NCI-H2029 (cell line): ENCODE measurements at regions not wholly inside any gene's neighbourhood (a gene's known extent, or its start where the extent isn't known, plus 50 kb on each side); places are given as distances from the start of the nearest gene placed in this dataset.

ENCODE experiments used
- DNase-seq: peaks from one replicate; lab custom pipeline; 2025; lab: John Stamatoyannopoulos, UW

DNA sequence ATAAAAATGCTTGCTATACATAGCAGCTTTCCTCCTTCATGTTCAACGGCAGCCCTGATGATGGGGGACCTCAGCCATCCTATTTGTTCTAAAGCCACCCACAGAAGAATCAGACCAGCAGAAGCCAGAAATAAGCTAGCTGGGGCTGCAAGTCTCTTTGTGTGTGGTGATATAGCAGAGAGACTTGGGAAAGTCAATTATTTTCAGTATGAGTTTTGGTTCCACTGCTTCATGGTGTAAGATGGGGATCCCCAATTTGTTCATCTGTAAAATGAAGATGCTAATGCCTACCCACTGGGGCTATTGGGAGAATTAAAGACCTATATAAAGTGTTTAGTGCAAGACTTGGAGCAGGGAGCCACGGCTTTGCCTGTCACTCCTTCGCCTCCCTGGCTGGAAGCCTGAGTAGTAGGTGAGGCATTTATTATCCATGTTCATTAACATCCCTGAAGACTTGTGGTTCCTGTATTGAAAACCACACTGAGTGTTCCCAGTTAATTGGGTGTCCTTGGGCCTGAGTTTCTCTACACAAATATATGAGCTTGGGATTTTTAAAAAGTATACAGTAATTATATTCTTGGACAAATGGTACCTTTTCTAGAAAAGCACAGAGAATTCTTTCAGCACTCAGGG is 210.1 kb upstream of the SLC24A2 start:
- no peak for DNase-seq

DNA sequence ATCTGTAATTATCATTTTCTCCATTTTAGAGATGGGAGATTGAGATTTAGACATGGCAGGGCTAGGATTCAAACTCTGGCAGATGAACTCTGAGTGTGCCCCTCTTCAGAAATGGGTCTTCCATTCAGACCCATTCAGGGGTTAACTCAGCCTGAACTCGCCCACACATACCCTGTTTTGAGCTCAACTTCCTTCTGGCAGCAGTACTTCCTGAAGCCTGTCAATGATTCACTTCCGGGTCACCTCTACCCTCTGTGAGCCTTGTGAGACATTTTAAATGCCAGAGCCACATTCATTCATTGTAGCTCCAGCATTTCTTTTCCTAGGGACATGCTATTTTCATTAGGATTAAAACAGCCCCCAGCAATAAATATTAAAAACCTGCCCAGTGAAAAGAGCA is 209.3 kb upstream of the SLC24A2 start:
- no peak for DNase-seq

DNA sequence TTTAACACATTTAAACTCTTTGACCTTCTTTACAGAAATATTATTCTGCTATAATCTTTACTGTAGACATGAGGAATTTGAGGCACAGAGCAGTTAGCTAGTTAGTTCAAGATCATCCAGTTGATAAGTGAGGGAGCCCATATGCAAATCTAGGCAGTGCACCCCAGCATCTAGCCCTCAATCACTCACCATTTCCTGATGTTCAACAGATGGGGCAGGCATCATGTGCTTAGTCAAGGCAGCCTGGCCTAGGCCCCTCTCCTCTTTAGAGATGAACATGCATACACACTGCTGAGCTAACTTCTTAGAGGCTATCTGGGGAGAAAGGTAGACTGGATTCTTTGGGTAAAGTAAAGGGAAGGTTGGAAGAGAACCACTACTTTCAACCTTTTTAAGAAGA is 206.8 kb upstream of the SLC24A2 start:
- no peak for DNase-seq

DNA sequence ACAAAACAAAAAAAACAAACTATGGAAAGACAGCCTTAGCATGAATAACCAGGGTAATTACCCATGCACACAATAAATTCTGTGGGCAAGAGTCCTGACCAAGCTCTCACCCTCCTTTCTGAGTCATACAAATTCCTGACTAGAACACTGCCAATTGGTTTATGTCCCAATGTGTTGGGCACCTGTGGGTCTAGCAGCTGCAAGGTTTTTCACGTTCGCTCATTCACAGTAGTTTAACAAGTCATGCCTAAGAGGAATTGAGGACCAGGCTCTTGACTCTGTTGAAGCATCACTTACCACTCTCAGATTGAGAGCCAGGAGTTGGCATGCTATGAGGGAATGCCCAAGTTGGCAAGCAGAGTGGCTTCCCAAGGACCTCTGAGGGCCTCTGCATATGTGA is 205.5 kb upstream of the SLC24A2 start:
- DNase-seq: peak; percentile 11

DNA sequence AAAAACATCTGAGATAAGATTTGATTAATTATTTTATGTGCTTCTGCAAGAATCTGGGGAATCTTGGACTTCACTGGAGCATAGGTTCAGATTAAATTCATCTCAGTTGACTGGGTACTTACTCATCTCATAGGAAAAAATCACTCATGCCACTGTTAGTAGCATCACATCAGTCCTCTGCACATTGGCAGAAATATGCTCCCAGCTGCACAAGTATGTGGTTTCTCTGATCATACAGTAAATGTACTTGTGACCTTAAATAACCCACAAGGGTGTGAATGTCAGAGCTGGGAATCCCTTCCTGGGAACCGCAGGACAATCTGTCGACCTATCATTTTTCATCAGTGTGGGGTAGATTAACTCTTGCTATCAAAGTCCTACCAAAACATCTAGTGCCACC is 203.7 kb upstream of the SLC24A2 start:
- no peak for DNase-seq

DNA sequence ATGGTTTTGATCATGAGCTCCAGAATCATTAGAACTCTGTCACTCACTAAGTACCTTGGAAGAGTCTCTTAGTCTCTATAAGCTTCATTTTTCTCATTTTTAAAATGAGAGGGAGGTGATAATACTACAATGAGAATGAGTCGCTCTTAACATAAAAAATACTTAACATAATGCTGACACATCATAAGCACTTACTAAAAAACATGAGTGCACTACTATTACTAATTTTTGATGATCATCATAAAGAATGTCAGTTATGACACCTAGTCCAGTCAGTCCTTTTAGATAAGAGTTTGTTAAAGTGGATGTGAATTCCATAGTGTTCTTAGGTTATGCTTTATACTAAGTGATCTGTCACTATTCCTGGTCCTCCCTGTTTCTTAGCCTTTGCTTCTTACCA is 200.4 kb upstream of the SLC24A2 start:
- no peak for DNase-seq

DNA sequence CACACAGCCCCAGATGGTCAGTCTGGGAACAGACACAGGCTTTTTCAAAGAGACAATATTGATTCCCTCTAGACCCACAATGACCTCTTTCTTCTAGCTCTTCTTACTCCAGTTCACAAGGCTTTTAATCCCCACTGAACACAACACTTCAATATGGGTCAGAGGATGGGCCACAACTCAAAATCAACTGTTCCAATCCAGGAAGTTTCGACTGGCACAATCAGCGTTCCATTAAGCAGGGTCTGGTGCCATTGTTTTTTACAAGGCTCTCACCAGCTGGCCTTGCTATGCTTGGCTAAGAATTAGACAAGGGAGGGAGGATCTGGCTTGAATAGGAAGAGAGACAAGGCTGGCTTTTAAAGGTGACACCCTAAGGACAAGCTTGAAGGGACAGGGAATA is 199.4 kb upstream of the SLC24A2 start:
- no peak for DNase-seq

DNA sequence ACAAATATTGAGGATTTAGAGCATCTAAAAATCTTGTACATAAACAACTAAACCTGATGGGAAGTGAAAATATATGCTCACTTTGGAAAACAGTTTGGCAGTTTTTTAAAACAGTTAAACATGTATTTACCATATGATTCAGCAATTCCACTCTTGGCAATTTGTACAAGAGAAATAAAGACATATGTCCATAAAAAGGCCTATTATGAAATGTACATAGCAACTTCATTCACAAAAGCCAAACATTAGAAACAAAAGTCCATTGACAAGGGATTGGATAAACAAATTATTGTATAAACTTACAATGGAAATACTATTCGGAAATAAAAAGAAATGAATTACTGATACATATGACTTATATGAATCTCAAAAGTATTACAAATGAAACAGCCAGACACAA is 196.2 kb upstream of the SLC24A2 start:
- no peak for DNase-seq

DNA sequence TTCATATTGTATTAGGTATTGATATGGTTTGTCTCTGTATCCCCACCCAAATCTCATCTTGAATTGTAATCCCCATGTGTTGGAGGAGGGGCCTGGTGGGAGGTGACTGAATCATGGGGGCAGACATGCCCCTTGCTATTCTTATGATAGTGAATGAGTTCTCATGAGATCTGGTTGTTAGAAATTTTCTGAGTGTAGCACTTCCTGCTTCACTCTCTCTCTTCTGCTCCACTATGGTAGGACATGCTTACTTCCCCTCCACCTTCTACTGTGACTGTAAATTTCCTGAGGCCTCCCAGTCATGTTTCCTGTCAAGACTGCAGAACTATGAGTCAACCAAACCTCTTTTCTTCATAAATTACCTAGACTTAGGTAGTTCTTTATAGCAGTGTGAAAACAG is 187.4 kb upstream of the SLC24A2 start:
- no peak for DNase-seq

DNA sequence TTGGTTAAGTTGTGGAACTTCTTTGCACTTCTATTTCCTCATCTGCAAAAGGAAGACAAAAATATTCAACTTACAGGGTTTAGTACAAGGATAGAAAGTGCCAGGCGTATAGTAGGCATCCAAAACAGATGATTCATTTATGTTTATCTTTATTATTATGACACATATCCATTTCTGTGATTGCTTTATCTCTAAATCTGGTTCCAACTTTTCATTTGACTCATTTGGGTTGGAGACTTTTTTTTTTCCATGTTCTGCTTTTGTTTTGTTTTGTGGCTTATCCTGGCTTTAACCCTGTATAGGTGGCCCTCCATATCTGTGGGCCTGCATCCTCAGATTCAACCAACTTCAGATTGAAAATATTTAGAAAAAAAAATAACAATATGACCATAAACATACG is 186.7 kb upstream of the SLC24A2 start:
- no peak for DNase-seq

DNA sequence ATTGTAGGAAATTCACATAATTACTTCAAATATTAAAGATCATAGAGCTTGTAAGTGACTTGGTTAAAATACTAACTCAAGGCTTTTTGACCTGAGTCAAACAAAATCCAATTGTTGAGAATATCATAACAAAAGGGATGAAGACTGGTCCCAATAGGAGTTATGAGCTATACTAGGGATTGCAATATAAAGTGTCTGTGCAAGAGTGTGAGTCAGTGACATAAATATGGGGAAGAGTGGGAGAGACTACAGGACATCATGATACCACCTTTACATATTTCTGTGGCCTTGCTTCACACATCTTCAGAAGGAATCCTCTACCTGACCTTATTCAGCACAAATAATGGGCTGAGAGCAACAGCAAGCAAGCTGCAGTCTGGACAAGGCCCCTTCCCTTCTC is 180.9 kb upstream of the SLC24A2 start:
- DNase-seq: no peak

DNA sequence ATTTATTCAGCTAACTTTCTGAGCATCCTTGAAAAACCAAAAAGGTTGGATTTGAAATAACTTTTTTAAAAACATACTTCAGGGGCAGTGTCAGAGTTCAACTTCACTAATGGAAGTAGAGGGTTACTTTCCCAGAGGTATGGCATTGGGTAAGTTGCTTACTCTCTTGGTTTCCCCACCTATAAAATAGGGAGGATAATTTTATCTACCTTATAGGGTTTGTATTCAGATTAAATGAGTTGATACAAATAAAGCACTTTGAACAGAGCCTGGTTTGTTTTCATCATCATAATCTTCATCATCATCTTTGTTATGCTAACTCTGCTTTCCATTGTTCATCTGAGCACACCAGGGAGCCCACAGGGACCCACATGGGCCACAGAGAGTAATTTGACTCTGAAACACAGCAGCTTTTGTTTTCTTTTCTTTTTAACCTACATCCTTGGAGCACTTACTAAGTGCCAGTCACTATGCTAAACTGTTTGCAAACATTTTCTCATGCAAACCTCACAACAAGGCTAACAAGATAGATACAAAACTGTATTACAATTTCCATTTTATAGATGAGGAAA is 179.1 kb upstream of the SLC24A2 start:
- no peak for DNase-seq

DNA sequence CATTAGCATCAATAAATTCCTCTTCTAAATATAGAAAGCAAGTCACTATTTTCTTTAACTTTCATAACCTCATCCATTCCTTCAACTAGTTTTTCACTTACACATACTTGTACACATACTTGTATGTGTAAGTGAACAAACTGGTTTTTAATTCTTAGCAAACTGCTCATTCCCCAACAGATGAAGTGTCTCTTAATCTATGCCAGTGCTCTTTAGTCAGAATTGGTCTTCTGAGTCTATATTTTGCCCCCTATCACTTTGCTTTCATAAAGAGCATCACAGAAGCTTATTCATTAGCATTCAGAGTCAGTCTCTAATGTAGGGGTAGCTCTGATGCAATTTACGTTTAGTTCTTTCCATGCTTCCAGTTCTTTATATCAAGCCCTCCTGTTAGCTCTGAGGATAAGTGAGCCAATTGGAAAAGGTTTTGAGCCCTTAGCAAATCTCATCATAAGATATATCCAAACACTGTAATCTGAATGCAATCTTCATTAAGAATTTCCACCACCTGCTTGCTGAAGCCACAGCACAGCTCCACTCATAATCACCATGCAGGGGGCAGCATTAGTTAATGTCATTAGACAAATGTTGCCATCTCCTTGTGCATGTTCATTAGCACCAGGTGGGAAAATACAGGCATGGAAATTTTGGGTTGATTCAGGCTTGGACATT is 178.5 kb upstream of the SLC24A2 start:
- DNase-seq: no peak

DNA sequence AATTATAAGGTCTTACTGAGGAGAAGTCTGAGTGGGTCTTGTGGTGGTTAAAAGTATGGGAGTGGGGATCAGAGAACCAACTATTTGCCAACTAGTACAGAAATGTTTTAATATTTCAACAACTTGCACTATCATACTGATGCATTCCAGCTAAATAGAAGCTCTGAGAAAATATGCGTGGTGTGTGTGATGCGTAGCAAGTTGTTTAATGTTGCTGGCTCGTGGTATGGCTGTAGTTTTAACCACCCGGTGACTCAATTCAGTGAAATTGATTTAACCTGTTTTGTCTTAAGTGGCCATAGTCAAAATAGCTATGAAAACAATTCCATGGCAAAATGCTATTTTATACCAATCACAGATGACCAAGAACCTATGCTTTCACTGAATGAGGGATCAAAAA is 176.5 kb upstream of the SLC24A2 start:
- no peak for DNase-seq

DNA sequence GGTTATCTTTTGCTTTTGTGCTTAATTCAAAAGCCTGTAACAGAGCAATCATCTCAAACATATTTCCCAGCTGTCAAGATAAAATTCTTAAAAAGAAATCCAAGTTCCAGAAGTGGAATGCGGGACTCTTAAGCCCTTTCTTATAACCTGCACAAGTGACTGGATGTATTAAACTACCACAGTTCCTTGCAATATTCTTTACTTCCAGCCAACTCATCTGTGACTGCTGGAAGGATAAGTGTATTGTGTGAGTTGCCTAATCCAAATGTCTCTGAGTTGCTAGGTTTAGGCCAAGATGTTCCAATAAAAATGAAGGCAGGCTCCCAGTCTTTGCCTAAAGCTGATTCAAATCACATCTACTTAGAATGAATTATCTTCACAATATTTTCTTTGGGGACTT is 159.2 kb upstream of the SLC24A2 start:
- no peak for DNase-seq

DNA sequence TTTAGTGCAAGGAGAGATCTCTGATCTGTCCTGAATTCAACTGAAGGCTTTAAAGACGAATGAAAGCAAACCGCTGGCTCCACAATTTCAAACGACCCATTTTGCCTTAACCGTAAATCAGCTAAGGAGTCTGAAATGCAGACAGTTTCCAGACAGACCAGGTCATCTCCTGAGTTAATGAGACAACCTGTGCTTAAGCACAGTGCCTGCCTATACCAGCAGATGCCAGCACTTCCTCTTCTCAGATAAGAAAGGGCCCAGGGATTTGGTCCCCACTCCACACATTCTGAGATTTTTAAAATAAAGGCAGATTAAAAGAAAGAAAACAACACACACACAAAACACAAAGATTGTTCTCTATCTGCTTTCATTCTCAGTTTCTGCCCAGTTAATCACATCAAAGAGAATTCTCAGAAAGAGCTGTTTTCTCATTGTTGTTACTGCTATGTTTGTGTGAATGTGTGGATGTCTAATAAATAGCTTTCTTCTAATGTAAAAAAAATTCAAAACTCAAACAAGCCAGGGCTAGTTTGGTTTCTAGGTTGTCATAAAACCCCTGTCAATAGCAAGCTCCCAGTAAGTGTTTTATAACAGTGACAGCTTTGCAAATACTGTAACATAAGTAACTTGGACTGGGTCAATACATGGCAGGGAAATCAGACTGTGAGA is 157.7 kb upstream of the SLC24A2 start:
- DNase-seq: no peak

DNA sequence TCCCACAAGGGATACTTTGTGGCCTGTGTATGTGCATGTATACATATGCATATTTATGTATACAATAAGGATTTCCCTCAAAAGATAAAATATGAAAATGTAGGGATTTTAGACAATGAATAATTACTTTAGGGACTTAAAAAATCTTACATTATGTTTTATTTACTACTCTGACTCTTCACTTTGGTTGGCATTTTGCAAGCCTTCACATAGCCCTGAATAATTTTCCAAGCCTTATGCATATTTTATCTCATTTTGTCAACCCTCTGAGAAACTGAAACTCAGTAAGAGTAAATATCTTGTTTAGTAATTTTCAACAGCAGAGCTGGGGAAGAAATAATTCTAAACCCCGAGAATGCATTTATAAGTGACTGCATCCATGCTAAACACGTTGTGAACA is 153.0 kb upstream of the SLC24A2 start:
- no peak for DNase-seq

DNA sequence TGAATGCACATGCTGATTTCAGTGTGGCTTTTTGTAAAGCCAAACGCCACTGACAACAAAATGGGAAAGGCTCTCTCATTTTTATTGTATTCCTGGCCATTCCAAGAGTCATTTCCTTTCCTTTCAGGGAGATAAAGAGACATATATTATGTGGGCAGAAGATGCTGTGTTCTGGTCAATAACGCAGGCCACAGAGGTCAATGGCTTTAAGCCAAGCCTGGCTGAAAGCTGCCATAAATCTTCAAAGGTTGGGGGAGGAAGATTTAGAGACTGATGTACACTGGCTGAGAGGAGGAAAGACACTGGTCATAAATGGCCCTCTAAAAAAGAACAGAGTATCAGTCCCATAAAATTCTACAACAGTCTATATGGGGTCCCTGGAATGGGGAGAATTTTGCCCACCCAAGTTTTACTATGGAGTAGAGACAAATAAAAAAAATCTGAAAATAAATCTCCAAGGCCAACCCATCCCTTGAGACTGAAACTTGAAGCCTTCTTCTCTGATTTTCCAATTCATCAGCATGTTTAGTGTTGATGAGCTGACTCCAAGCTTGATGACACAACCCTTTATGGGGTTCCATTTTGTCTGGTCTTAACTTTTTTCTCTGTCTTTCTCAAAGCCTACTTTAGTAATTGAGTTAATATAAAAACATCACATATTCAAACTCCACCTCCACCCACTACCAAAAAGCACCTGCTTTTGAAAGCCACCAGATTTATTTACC is 152.1 kb upstream of the SLC24A2 start:
- DNase-seq: no peak

DNA sequence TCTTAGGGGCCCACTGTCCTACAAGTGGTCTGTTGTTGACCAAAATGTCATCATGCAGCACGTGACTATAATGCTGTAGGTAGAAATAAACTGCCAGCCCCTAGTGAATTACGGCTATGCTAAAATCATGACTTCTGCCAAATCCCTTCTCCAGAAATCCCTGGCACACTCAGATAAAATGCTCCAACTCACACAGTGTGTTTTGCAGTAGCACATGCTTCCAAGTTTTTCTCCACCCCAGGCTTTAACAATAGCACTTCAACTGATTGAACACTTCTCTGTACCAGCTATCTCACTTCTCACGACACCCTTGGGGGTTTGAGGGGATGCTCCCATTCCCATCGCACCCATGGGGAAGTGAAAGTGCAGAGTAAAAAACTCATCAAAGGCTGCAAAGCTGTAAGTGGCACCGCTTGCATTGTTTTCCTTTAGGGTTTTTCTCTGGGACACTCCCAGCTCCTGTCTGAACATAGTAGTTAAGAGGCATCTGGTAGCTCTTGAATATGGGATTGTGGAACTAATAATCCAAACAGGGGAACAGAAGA is 151.0 kb upstream of the SLC24A2 start:
- DNase-seq: no peak

DNA sequence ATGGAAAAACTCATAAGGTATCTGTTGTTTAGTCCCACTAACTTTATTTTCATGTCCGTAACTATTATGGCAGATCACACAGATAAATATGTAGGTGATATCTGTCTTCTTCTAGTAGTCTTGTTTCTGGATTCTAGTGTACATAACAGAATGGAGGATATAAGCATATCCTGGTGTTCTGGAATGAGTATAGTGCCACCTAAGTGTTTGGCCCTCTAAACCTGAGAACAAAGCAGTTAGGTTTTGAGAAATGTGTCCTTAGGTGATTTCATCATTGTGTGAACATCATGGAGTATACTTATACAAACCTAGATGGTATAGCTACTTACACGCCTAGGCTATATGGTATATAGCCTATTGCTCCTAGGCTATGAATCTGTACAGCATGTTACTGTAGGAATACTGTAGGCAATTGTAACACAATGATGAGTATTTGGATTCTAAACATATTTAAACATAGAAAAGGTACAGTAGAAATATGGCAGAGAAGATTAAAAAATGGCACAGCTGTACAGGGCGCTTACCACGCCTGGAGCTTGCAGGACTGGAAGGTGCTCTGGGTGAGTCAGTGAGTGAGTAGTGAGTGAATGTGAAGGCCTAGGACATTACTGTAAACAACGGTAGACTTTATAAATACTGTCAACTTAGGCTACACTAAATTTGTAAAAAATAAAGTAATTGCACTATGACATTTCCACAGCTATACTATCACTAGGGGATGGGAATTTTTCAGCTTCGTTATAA is 150.3 kb upstream of the SLC24A2 start:
- no peak for DNase-seq

DNA sequence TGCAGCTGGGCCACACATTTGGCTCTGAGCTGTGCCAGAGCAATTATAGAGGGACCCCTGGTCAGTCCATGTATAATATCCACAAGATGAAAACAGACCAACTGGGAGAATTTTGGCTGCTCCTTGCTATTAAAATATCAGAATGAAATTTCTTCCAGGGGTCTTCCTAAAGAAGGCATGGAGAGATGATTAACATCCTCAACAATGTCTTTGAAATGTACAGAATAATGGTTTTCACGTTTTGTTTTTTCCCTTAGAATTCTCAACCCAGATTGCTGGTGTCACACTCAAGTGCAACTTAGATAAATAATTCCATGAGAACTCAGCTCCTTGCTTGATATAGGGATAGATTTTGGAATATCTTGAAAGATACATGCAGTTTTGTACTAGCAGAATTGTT is 148.3 kb upstream of the SLC24A2 start:
- DNase-seq: no peak

DNA sequence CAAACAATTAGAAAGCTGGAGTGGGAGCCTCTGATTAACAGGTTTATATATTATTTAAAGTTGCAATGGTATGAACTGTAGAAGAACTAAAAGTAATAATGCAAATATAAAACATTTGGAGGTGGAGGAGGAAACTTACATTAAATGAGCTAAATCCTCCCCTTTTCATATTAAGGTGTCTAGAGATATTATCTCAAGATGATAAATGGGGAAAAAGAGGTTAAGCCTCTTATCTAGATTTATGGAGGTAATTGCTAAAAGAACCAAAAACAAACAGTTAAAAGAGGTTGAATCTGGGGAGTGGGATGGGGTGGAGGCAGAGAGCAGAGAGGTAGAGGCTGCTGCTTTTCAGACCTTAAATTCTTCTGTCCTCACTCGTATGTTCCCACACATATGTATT is 147.8 kb upstream of the SLC24A2 start:
- DNase-seq: no peak
